GM23338 (cell line): ENCODE measurements at regions not wholly inside any gene's neighbourhood (a gene's known extent, or its start where the extent isn't known, plus 50 kb on each side); places are given as distances from the start of the nearest gene placed in this dataset.

ENCODE experiments used
- CREB1 ChIP-seq: fragments of 250-450 bp; sonication (Bioruptor Pico); IDR thresholded peaks from 2 replicates; pipeline ENCODE4 v1.5.0; 2020; ENCODE audit warnings: low read depth, mild to moderate bottlenecking, moderate library complexity
- CTCF ChIP-seq, 2 experiments: fragments of 200-600 bp in 1 of 2; sonication (generic) in 1 of 2; conservative IDR thresholded peaks; 2 replicates each; pipeline versions ENCODE4 v1.5.1 to v1.6.1; 2016 to 2017; ENCODE audit warnings: antibody characterized with exemption in 2 of 2, low read depth in 2 of 2, mild to moderate bottlenecking in 2 of 2, moderate library complexity in 1 of 2
- ETS1 ChIP-seq: IDR thresholded peaks from 2 replicates; pipeline ENCODE4 v1.6.1; 2016; ENCODE audit warnings: antibody characterized with exemption
- EZH2 ChIP-seq: fragments of 200-600 bp; sonication (generic); IDR thresholded peaks from one replicate; pipeline ENCODE4 v1.8.0; 2017; ENCODE audit warnings: antibody characterized with exemption, mild to moderate bottlenecking, low read depth; ENCODE audit not compliant: unreplicated experiment
- EZH2phosphoT487 ChIP-seq: fragments of 200-600 bp; sonication (generic); IDR thresholded peaks from one replicate; pipeline ENCODE4 v1.8.1; 2018; ENCODE audit warnings: antibody characterized with exemption; ENCODE audit not compliant: unreplicated experiment
- JUNB ChIP-seq: IDR thresholded peaks from one replicate; pipeline ENCODE4 v1.6.1; 2016; ENCODE audit warnings: antibody characterized with exemption; ENCODE audit not compliant: unreplicated experiment
- POLR2AphosphoS5 ChIP-seq: IDR thresholded peaks from 2 replicates; pipeline ENCODE4 v1.6.1; 2016; ENCODE audit warnings: antibody characterized with exemption, low read depth
- REST ChIP-seq: IDR thresholded peaks from one replicate; pipeline ENCODE4 v1.6.1; 2018; ENCODE audit warnings: antibody characterized with exemption; ENCODE audit not compliant: unreplicated experiment
- STAT1 ChIP-seq: IDR thresholded peaks from one replicate; pipeline ENCODE4 v1.6.1; 2016; ENCODE audit warnings: antibody characterized with exemption; ENCODE audit not compliant: unreplicated experiment
- ZNF114 ChIP-seq: fragments of 250-450 bp; sonication (Bioruptor Pico); IDR thresholded peaks from 2 replicates; pipeline ENCODE4 v1.5.0; 2020; ENCODE audit warnings: mild to moderate bottlenecking, moderate library complexity
- ZNF331 ChIP-seq: fragments of 250-450 bp; sonication (Bioruptor Pico); IDR thresholded peaks from 2 replicates; pipeline ENCODE4 v1.5.0; 2020; ENCODE audit warnings: low read depth, mild to moderate bottlenecking, moderate library complexity
- ZNF462 ChIP-seq: fragments of 250-450 bp; sonication (Bioruptor Pico); IDR thresholded peaks from 2 replicates; pipeline ENCODE4 v1.5.0; 2020; ENCODE audit warnings: mild to moderate bottlenecking, moderate library complexity

- TF ChIP-seq CTCF (conservative IDR thresholded peaks at IDR 0.05; ENCODE audit: low read depth in 2 of 2) (no peak), POLR2AphosphoS5 (no peak), REST (no peak), EZH2phosphoT487 (no peak), EZH2 (no peak), ZNF114 (CRISPR knock-in tag) (no peak), JUNB (no peak), STAT1 (no peak), CREB1 (CRISPR knock-in tag) (no peak), ZNF462 (CRISPR knock-in tag) (no peak), ZNF331 (CRISPR knock-in tag) (no peak), ETS1 (no peak)
Measured at GRCh38 chr11:91164452-91164822, 941.6 kb upstream of the CHORDC1 start.
